ENCODE measurements at regions not wholly inside any gene's neighbourhood (a gene's known extent, or its start where the extent isn't known, plus 50 kb on each side); places are given as distances from the start of the nearest gene placed in this dataset.

DNA sequence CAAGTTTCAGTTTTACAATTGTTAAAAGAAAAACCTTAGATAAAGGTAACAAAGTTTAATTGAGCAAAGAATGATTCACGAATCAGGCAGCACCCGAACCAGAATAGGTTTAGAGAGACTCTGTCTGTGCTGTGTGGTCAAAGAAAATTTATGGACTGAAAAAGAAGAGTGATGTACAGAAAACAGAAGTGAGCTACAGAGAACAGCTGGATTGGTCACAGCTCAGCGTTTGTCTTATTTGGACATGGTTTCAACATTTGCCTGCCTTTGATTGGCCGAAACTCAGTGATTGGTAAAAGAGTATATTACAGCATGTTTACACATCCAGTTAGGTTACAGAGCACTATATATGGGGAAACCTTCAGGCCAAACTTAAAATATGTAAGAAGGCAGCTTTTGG, 703.2 kb upstream of the STXBP6 start:
- Histone ChIP-seq H3K9me3 (replicated peaks; ENCODE audit: control insufficient read depth, insufficient read depth, low read depth, low read length) (no peaks in the 10 kb centered on the region), H3K27me3 (ENCODE audit: control insufficient read depth in 2 of 2, insufficient read depth in 2 of 2, low read length in 2 of 2) (no peaks in the 10 kb centered on the region), H3K36me3 (ENCODE audit: control insufficient read depth, insufficient read depth, low read length) (no peaks in the 10 kb centered on the region), H3K9ac (ENCODE audit: insufficient read depth in 1 of 2, low read depth in 2 of 2, low read length in 2 of 2) (no peak overlapping the region), H3K79me2 (ENCODE audit: control insufficient read depth, insufficient read depth, low read length) (no peaks in the 10 kb centered on the region), H3K4me1 (replicated peaks in 1 of 2; ENCODE audit: control insufficient read depth in 2 of 2, insufficient read depth in 2 of 2, low read length in 2 of 2) (no peaks in the 10 kb centered on the region), H3K27ac (ENCODE audit: extremely low read depth, low read depth, low read length) (no peak overlapping the region), H3K9me1 (ENCODE audit: control insufficient read depth, insufficient read depth, low read length) (no peaks in the 10 kb centered on the region), H4K20me1 (replicated peaks; ENCODE audit: control insufficient read depth, insufficient read depth, low read length) (no peaks in the 10 kb centered on the region), H2AFZ (ENCODE audit: low read depth, low read length) (no peak overlapping the region), H3K4me2 (ENCODE audit: insufficient read depth, low read length) (no peak overlapping the region), H3K4me3 (no peak overlapping the region)
- no peak for ATAC-seq
- no peak for FAIRE-seq
- TF ChIP-seq, protein P1, sequence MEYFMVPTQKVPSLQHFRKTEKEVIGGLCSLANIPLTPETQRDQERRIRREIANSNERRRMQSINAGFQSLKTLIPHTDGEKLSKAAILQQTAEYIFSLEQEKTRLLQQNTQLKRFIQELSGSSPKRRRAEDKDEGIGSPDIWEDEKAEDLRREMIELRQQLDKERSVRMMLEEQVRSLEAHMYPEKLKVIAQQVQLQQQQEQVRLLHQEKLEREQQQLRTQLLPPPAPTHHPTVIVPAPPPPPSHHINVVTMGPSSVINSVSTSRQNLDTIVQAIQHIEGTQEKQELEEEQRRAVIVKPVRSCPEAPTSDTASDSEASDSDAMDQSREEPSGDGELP (CRISPR knock-in tag; IDR thresholded peaks at IDR 0.05; ENCODE audit: borderline replicate concordance), result no peak
- TF ChIP-seq ZNF263 (CRISPR knock-in tag; IDR thresholded peaks at IDR 0.05; ENCODE audit: borderline replicate concordance), result no peak
- no peak for TF ChIP-seq PML (IDR thresholded peaks at IDR 0.05; ENCODE audit: low read length)
- no peak for TF ChIP-seq GTF2B (IDR thresholded peaks at IDR 0.05; ENCODE audit: extremely low read depth, insufficient read length)
- POLR2A ChIA-PET, result no interaction called here
- CTCF ChIA-PET (ENCODE audit: low intra/inter-chr PET ratio), result no interaction called here
- WGBS (ENCODE audit: insufficient coverage, low coverage, missing lambda C conversion rate), result 2% methylated on average over 3 of the region's 4 CpGs
- intact Hi-C loops (cut with micrococcal nuclease), result no loop called here
- no TSS peak for BruUV-seq (replicated peaks)
- DNase-seq (ENCODE audit: extremely low read depth in 1 of 4, low spot score in 3 of 4), result no peak
- in situ Hi-C loops (cut with MboI), result no loop called here

GRCh38 chr14:25750436-25750835, 700.5 kb upstream of the STXBP6 start:
- CTCF ChIA-PET (ENCODE audit: low intra/inter-chr PET ratio), result no interaction called here
- Histone ChIP-seq H2AFZ (ENCODE audit: low read depth, low read length) (no peak overlapping the region), H4K20me1 (replicated peaks; ENCODE audit: control insufficient read depth, insufficient read depth, low read length) (no peaks in the 10 kb centered on the region), H3K27ac (ENCODE audit: extremely low read depth, low read depth, low read length) (no peak overlapping the region), H3K27me3 (ENCODE audit: control insufficient read depth in 2 of 2, insufficient read depth in 2 of 2, low read length in 2 of 2) (no peaks in the 10 kb centered on the region), H3K79me2 (ENCODE audit: control insufficient read depth, insufficient read depth, low read length) (no peaks in the 10 kb centered on the region), H3K4me3 (no peak overlapping the region), H3K4me1 (replicated peaks in 1 of 2; ENCODE audit: control insufficient read depth in 2 of 2, insufficient read depth in 2 of 2, low read length in 2 of 2) (no peaks in the 10 kb centered on the region), H3K36me3 (ENCODE audit: control insufficient read depth, insufficient read depth, low read length) (no peaks in the 10 kb centered on the region), H3K9me1 (ENCODE audit: control insufficient read depth, insufficient read depth, low read length) (no peaks in the 10 kb centered on the region), H3K9ac (ENCODE audit: insufficient read depth in 1 of 2, low read depth in 2 of 2, low read length in 2 of 2) (no peak overlapping the region), H3K9me3 (replicated peaks; ENCODE audit: control insufficient read depth, insufficient read depth, low read depth, low read length) (no peaks in the 10 kb centered on the region), H3K4me2 (ENCODE audit: insufficient read depth, low read length) (no peak overlapping the region)
- intact Hi-C loops (cut with micrococcal nuclease) (no loop called here), in situ Hi-C loops (cut with MboI) (no loop called here)
- POLR2A ChIA-PET, result no interaction called here
- DNase-seq (ENCODE audit: extremely low read depth in 1 of 4, low spot score in 3 of 4) (no peak), ATAC-seq (no peak), FAIRE-seq (no peak)
- WGBS (ENCODE audit: insufficient coverage, low coverage, missing lambda C conversion rate), result 0% methylated on average over 1 of the region's 1 CpG
- BruUV-seq (replicated peaks), result no TSS peak
- TF ChIP-seq, protein P2, sequence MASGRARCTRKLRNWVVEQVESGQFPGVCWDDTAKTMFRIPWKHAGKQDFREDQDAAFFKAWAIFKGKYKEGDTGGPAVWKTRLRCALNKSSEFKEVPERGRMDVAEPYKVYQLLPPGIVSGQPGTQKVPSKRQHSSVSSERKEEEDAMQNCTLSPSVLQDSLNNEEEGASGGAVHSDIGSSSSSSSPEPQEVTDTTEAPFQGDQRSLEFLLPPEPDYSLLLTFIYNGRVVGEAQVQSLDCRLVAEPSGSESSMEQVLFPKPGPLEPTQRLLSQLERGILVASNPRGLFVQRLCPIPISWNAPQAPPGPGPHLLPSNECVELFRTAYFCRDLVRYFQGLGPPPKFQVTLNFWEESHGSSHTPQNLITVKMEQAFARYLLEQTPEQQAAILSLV (tag; IDR thresholded peaks at IDR 0.05), result no peak
- no peak for TF ChIP-seq ZNF551 (CRISPR knock-in tag; IDR thresholded peaks at IDR 0.05)
- no peak for TF ChIP-seq WHSC1 (IDR thresholded peaks at IDR 0.05; ENCODE audit: low read length)
- no peak for TF ChIP-seq NR2F6 (CRISPR knock-in tag; IDR thresholded peaks at IDR 0.05)
- TF ChIP-seq POLR2AphosphoS5 (IDR thresholded peaks at IDR 0.05; ENCODE audit: control insufficient read depth, insufficient read depth, low read depth, low read length), result no peak
- no peak for TF ChIP-seq ZBTB11 (CRISPR knock-in tag; IDR thresholded peaks at IDR 0.05)

All from K562 (cell line).